Breast epithelium (tissue), 4 donors: ENCODE measurements at regions not wholly inside any gene's neighbourhood (a gene's known extent, or its start where the extent isn't known, plus 50 kb on each side); places are given as distances from the start of the nearest gene placed in this dataset.

Experiments used
- DNase-seq, 2 donors: peaks; one replicate each; pipeline ENCODE4 v3.0.0-alpha.2; 2019; ENCODE audit warnings: low spot score in 2 of 2
- H3K27ac ChIP-seq, 2 donors: fragments of 200-600 bp; sonication (generic) in 1 of 2; one replicate each; pipeline ENCODE4 v1.5.1; 2016 to 2019; ENCODE audit warnings: mild to moderate bottlenecking in 1 of 2
- H3K27me3 ChIP-seq, 2 donors: fragments of 200-600 bp; sonication (generic) in 1 of 2; one replicate each; pipeline versions ENCODE4 v1.5.1 to v1.6.0; 2017 to 2019; ENCODE audit warnings: control low read depth in 1 of 2, mild to moderate bottlenecking in 1 of 2
- H3K36me3 ChIP-seq: fragments of 200-600 bp; one replicate; pipeline ENCODE4 v1.5.1; 2019
- H3K4me1 ChIP-seq, 2 donors: fragments of 200-600 bp; sonication (generic); one replicate each; pipeline ENCODE4 v1.5.1; 2016 to 2019; ENCODE audit warnings: control low read depth in 1 of 2
- H3K4me3 ChIP-seq, 3 donors: fragments of 200-600 bp; sonication (generic); 1 replicate in 2 of 3; 2 replicates in 1 of 3; pipeline ENCODE4 v1.5.1; 2016 to 2019; ENCODE audit warnings: mild to moderate bottlenecking in 3 of 3, moderate library complexity in 2 of 3
- H3K9me3 ChIP-seq, 2 donors: fragments of 200-600 bp; sonication (generic) in 1 of 2; one replicate each; pipeline ENCODE4 v1.5.1; 2016 to 2019; ENCODE audit warnings: control low read depth in 1 of 2
- CTCF ChIP-seq, 3 donors: fragments of 450-650 bp; IDR thresholded peaks; one replicate each; pipeline ENCODE4 v1.5.1; 2016 to 2017; ENCODE audit warnings: antibody characterized with exemption in 3 of 3, mild to moderate bottlenecking in 3 of 3, moderate library complexity in 3 of 3
- POLR2A ChIP-seq: fragments of 450-650 bp; IDR thresholded peaks from one replicate; pipeline ENCODE4 v1.6.1; 2016; ENCODE audit warnings: antibody characterized with exemption, mild to moderate bottlenecking, moderate library complexity
- POLR2AphosphoS5 ChIP-seq, 3 donors: sonication (generic); formaldehyde crosslinking; IDR thresholded peaks; one replicate each; pipeline ENCODE4 v1.6.1; 2017; ENCODE audit warnings: antibody characterized with exemption in 3 of 3
- intact Hi-C: fragments of 100-400 bp; cut with DNase I; formaldehyde crosslinking; loops from one replicate; pipeline ENCODE4 v1.15.1; 2023; ENCODE audit warnings: low total_unique reads

GRCh38 chr2:128776461-128777195 lies 458.0 kb upstream of the HS6ST1 start:
- no peaks in the 10 kb centered on the region for H3K36me3 ChIP-seq
- no peak overlapping the region for H3K4me3 ChIP-seq
- DNase-seq = peak; percentile 5 to 7
- no peak overlapping the region for H3K27ac ChIP-seq
- TF ChIP-seq POLR2A = no peak
- TF ChIP-seq POLR2AphosphoS5 (IDR thresholded peaks at IDR 0.05) = no peak
- no peak for TF ChIP-seq CTCF (IDR thresholded peaks at IDR 0.05)
- H3K27me3 ChIP-seq = no peaks in the 10 kb centered on the region
- intact Hi-C loops = no loop called here
- no peaks in the 10 kb centered on the region for H3K4me1 ChIP-seq
- H3K9me3 ChIP-seq = no peaks in the 10 kb centered on the region

- no peaks in the 10 kb centered on the region for H3K27me3 ChIP-seq
- peak; percentile 7 to 33 for DNase-seq
- no peak for TF ChIP-seq CTCF (IDR thresholded peaks at IDR 0.05)
- no peak for TF ChIP-seq POLR2A
- no peak for TF ChIP-seq POLR2AphosphoS5 (IDR thresholded peaks at IDR 0.05)
- no peaks in the 10 kb centered on the region for H3K4me1 ChIP-seq
- intact Hi-C loops = no loop called here
- no peaks in the 10 kb centered on the region for H3K36me3 ChIP-seq
- H3K4me3 ChIP-seq = no peak overlapping the region
- H3K27ac ChIP-seq = no peak overlapping the region
- H3K9me3 ChIP-seq = no peaks in the 10 kb centered on the region
These were observed 458.7 kb upstream of the HS6ST1 start for GRCh38 chr2:128777196-128778035.

GRCh38 chr2:128778843-128779242 lies 460.2 kb upstream of the HS6ST1 start:
- intact Hi-C loops = no loop called here

GRCh38 chr2:128779301-128780095 lies 460.8 kb upstream of the HS6ST1 start:
- no peak overlapping the region for H3K27ac ChIP-seq
- no peaks in the 10 kb centered on the region for H3K27me3 ChIP-seq
- TF ChIP-seq POLR2AphosphoS5 (IDR thresholded peaks at IDR 0.05) (no peak), POLR2A (no peak), CTCF (IDR thresholded peaks at IDR 0.05) (no peak)
- DNase-seq = peak in 1 of 2 donors; percentile 20
- intact Hi-C loops = no loop called here
- H3K4me1 ChIP-seq = no peaks in the 10 kb centered on the region
- H3K4me3 ChIP-seq = no peak overlapping the region
- H3K36me3 ChIP-seq = no peaks in the 10 kb centered on the region
- no peaks in the 10 kb centered on the region for H3K9me3 ChIP-seq

More at GRCh38 chr2:128778843-128779242, 460.2 kb upstream of the HS6ST1 start:
- Histone ChIP-seq H3K27ac (no peak overlapping the region), H3K9me3 (no peaks in the 10 kb centered on the region), H3K4me3 (no peak overlapping the region), H3K36me3 (no peaks in the 10 kb centered on the region), H3K4me1 (no peaks in the 10 kb centered on the region), H3K27me3 (no peaks in the 10 kb centered on the region)
- TF ChIP-seq POLR2AphosphoS5 (IDR thresholded peaks at IDR 0.05) (no peak), POLR2A (no peak), CTCF (IDR thresholded peaks at IDR 0.05) (no peak)
- no peak for DNase-seq
